ENCODE measurements at regions not wholly inside any gene's neighbourhood (a gene's known extent, or its start where the extent isn't known, plus 50 kb on each side); places are given as distances from the start of the nearest gene placed in this dataset.

- TF ChIP-seq CTCF (IDR thresholded peaks at IDR 0.05; ENCODE audit: insufficient read depth, low read depth, low read length) = no peak
- TF ChIP-seq EZH2 (IDR thresholded peaks at IDR 0.05; ENCODE audit: insufficient read depth, low read length) = no peak
Measured at GRCh38 chr10:10545771-10546170, 471.9 kb upstream of the CELF2 start.
